Mucosa of stomach (tissue), 1 donor: ENCODE measurements at regions not wholly inside any gene's neighbourhood (a gene's known extent, or its start where the extent isn't known, plus 50 kb on each side); places are given as distances from the start of the nearest gene placed in this dataset.

Source experiments
- H3K27me3 ChIP-seq: one replicate; pipeline ENCODE4 v1.7.0; 2013; ENCODE audit warnings: mild to moderate bottlenecking, low read length; ENCODE audit not compliant: control insufficient read depth, insufficient read depth
- H3K36me3 ChIP-seq: one replicate; pipeline ENCODE4 v1.7.0; 2013; ENCODE audit warnings: low read length; ENCODE audit not compliant: control insufficient read depth, insufficient read depth
- H3K4me1 ChIP-seq: one replicate; pipeline ENCODE4 v1.7.0; 2013; ENCODE audit warnings: mild to moderate bottlenecking, low read length; ENCODE audit not compliant: control insufficient read depth, insufficient read depth
- H3K4me3 ChIP-seq: one replicate; pipeline ENCODE4 v1.7.0; 2013; ENCODE audit warnings: low read length
- H3K9ac ChIP-seq: one replicate; pipeline ENCODE4 v1.7.0; 2013; ENCODE audit warnings: mild to moderate bottlenecking, low read length, moderate library complexity
- H3K9me3 ChIP-seq: one replicate; pipeline ENCODE4 v1.7.0; 2013; ENCODE audit warnings: mild to moderate bottlenecking, low read length, moderate library complexity; ENCODE audit not compliant: control insufficient read depth
- donor health status: Pancreatic carcinoma.

DNA sequence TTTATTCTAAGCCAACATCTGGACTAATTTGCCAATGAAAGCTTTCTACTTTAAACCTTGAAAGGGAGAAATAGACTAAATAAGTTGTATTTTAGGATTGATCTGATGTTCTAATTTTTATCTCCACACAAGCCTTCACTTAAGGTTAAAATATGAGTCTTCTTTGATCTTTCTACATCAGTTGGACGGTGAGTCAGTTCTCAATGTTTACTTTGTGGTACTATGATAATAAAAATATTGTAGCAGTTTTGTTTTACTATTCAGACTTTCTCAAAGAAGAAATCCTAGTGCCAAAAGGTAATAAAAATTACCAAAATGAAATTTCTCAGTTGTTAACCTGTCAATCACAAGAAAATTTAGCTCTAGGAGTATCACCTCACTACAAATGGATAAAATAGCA, 203.5 kb upstream of the RGMB start:
- Histone ChIP-seq H3K4me1 (no peaks in the 10 kb centered on the region), H3K27me3 (no peaks in the 10 kb centered on the region), H3K4me3 (no peak overlapping the region), H3K9ac (no peak overlapping the region), H3K36me3 (no peaks in the 10 kb centered on the region), H3K9me3 (no peaks in the 10 kb centered on the region)

DNA sequence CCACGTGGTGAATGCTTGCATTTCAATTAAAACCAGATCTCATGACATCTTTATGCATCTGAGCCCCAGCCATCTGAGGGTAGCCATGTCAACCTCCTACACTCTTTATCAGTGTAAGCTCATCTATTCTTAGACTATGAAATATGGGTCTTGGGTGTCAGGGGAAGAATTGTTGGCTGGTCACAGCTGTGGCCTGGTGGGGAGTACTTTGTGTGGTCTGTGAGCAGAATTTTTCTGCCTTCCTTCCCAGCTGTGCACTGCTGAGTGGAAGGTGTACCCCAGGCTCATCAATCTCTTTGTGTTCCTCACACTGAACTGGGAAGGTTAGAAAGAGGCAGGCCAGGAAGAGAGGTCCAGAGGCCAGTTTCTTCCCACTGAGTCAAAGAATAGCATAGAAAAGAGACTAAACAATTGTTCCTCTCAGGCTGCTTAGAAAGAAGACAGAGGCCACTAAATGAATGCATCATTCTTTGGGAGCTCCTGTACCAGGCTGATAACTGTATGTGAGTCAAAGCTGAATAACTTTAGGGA, 202.7 kb upstream of the RGMB start:
- H3K9ac ChIP-seq: no peak overlapping the region
- no peak overlapping the region for H3K4me3 ChIP-seq
- H3K9me3 ChIP-seq: no peaks in the 10 kb centered on the region
- no peaks in the 10 kb centered on the region for H3K4me1 ChIP-seq
- no peaks in the 10 kb centered on the region for H3K36me3 ChIP-seq
- H3K27me3 ChIP-seq: no peaks in the 10 kb centered on the region

DNA sequence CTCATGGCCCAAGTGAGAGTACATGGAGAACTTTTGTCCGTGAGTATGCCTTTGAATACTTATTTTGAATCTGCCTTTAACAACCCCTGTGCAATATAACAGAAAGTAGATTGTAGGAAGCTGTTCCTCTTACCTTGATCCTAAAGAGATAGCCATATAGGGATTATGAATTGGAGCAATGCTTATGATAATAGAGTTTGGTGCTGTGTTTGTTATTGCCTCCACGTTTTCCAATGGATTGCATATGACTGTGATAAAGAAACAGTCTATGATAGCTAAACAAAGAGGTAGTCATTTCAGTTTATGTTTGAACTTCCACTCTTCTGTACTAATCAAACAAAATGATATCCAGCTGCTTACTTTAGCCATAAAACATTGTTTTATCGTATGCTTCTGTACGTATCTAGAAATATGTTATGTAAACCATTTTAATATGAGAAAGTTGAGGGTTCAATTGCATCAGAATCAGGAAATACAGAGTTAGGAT, 199.6 kb upstream of the RGMB start:
- H3K9ac ChIP-seq: no peak overlapping the region
- no peaks in the 10 kb centered on the region for H3K36me3 ChIP-seq
- no peaks in the 10 kb centered on the region for H3K27me3 ChIP-seq
- no peaks in the 10 kb centered on the region for H3K4me1 ChIP-seq
- no peaks in the 10 kb centered on the region for H3K9me3 ChIP-seq
- no peak overlapping the region for H3K4me3 ChIP-seq

DNA sequence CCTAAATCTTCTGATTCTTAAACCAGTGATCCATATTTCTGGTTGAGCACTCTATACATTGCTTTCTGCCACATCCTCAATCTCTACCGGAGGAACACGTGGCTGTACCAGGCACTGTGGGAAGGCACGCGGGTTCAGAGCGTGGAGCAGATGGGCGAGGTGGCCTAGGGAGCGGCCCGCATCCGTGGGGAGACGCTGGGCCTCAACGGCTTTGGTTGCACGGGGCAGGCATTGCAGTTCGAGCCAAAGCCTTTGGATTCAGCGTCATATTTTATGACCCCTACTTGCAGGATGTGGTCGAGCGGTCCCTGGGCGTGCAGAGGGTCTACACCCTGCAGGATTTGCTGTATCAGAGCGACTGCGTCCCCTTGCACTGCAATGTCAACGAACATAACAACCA, 197.2 kb upstream of the RGMB start:
- Histone ChIP-seq H3K9me3 (no peaks in the 10 kb centered on the region), H3K9ac (no peak overlapping the region), H3K27me3 (no peaks in the 10 kb centered on the region), H3K4me3 (no peak overlapping the region), H3K36me3 (no peaks in the 10 kb centered on the region), H3K4me1 (no peaks in the 10 kb centered on the region)

DNA sequence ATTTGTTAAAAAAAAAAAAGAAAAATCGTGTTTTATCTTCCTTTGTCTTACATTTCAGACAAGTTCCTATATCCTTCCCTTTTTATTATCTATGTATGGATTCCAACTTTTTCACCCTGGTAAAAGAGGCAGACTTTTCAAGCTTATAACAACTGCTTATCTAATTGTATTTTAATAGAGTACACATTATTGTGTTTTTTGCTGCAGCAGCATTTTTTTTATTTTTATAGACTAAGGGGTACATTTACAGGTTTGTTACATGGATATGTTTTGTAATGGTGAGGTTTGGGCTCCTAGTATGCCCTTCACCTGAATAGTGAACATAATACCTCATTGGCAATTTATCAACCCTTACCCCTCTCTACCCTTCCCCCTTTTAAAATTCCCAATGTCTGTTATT, 195.0 kb upstream of the RGMB start:
- H3K36me3 ChIP-seq: no peaks in the 10 kb centered on the region
- no peak overlapping the region for H3K9ac ChIP-seq
- H3K9me3 ChIP-seq: no peaks in the 10 kb centered on the region
- H3K27me3 ChIP-seq: no peaks in the 10 kb centered on the region
- H3K4me3 ChIP-seq: no peak overlapping the region
- H3K4me1 ChIP-seq: no peaks in the 10 kb centered on the region

DNA sequence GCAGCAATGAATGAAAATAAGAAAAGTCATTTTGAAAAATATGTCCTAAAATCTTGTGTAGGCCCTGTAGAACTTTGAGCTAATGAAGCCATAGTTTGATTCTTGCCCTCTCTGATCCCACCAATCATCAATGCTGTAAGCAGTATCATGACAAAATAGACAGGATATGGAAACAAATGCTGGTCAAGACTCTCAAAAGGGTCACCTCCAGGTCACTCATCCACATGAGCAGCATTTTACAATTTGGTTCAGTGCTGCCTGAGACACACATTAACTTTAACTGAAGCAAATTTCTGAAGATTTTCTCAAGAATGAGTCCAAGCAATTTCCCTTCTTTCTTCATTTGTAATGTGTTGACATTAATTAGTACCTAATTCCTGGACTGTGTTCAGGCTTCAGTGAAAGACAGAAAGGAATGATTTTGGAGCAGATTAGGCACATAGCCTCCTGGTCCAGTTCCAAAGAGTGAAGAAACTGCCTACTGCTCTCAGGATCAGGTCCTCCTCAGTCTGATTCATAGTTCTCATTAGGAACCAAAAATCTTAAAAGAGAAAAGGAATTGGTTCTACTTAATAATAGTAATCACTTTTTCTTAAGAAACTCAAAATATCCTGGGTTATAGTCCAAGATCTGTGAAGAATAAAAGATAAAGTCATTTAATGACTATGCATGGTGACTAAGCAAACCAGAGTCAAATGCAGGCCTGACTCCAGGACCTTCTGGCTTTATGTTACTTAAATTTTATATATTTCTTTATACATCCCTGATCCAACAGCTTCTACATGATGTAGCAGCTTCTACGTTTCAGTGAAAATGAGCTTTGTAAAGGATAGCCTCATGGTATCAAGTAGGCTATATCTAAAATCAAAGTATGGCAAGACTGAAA, 192.1 kb upstream of the RGMB start:
- H3K9me3 ChIP-seq: no peaks in the 10 kb centered on the region
- no peak overlapping the region for H3K4me3 ChIP-seq
- no peaks in the 10 kb centered on the region for H3K36me3 ChIP-seq
- H3K9ac ChIP-seq: no peak overlapping the region
- H3K27me3 ChIP-seq: no peaks in the 10 kb centered on the region
- no peaks in the 10 kb centered on the region for H3K4me1 ChIP-seq

DNA sequence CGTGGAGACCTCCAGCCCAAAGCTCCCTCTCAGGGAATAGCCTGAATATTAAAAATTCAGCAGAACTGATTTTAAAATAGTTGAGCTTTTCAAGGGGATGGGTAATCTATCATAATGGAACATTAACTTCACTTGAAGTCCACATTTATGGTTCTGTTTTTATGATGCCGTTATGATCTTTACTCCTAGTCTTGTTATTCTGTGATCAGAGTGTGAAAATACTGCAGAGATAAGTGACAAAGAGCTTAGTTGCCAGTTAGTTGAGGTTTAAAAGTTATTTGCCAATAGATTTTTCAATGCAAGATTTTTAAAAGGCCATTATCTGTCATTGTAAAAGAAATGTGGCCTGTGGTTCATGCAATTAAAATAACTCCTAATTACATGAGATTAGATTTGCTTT, 189.9 kb upstream of the RGMB start:
- H3K36me3 ChIP-seq: no peaks in the 10 kb centered on the region
- H3K9me3 ChIP-seq: no peaks in the 10 kb centered on the region
- H3K27me3 ChIP-seq: no peaks in the 10 kb centered on the region
- H3K9ac ChIP-seq: no peak overlapping the region
- no peaks in the 10 kb centered on the region for H3K4me1 ChIP-seq
- H3K4me3 ChIP-seq: no peak overlapping the region

DNA sequence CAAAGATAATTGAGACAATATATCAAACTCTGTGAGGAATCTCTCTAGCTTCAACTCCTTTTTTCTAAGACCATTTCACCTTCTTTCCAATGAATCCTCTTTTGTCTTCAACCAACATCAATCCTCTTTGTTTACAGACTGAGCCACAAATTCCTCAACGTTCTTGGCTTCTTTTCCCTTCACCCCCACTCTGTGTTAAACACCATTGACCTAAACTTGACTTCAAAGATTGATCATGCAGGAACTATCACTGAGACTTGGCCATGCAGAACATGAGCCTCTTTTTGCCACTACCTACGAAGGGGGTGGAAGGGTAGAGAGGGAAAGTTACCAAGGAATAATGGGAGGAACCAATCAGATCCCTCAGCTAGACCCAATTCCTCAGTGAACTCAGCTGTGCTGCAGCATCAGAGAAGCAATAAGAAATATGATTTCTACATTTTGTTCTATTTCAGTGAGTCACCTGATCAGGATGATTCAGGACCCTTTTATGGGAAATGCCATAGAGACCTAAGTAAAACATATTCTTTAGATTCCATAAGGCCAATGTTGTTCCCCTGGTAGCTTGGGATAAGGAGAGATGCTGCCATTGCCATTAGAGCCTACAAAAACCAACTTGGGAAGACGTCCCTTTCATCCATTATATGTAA, 187.7 kb upstream of the RGMB start:
- Histone ChIP-seq H3K9ac (no peak overlapping the region), H3K9me3 (no peaks in the 10 kb centered on the region), H3K36me3 (no peaks in the 10 kb centered on the region), H3K27me3 (no peaks in the 10 kb centered on the region), H3K4me1 (no peaks in the 10 kb centered on the region), H3K4me3 (no peak overlapping the region)

DNA sequence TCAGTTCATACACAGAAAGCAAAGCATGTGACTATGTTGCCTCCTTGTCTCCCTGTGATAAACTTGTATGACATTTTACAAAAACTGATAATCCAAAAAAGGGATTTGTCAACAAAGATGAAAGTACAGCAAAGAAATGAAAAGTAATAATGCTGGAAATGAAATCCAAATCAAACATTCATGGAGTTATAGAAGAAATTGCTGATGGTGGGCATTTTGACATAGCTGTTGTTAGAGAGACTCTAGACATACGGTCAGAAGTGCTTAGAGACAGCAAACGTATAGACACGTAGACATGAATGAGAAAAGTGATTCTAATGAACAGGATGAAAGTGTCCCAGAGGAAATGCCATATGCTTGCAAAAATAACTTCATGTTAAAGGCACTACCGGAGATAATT, 186.9 kb upstream of the RGMB start:
- Histone ChIP-seq H3K36me3 (no peaks in the 10 kb centered on the region), H3K4me1 (no peaks in the 10 kb centered on the region), H3K9ac (no peak overlapping the region), H3K27me3 (no peaks in the 10 kb centered on the region), H3K4me3 (no peak overlapping the region), H3K9me3 (no peaks in the 10 kb centered on the region)

DNA sequence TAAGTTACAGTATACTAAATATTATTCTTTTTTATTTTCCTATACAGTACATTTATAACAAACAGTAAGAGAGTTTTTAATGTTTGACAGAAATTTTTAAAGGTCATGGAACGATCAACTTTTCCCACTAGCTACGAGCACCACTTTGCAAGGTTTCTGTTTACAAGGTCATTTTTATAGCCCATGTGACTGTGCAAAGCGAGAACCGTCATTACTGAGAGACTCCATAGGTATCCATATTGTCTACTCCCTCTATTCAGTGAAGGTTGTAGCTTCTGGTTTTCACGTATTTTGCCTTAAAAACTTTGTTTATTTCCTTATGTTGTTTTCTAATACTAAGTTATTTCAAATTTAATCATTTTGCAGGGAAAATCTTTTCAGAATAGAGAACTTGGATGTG, 186.3 kb upstream of the RGMB start:
- no peak overlapping the region for H3K4me3 ChIP-seq
- H3K36me3 ChIP-seq: no peaks in the 10 kb centered on the region
- H3K4me1 ChIP-seq: no peaks in the 10 kb centered on the region
- no peak overlapping the region for H3K9ac ChIP-seq
- no peaks in the 10 kb centered on the region for H3K9me3 ChIP-seq
- no peaks in the 10 kb centered on the region for H3K27me3 ChIP-seq

DNA sequence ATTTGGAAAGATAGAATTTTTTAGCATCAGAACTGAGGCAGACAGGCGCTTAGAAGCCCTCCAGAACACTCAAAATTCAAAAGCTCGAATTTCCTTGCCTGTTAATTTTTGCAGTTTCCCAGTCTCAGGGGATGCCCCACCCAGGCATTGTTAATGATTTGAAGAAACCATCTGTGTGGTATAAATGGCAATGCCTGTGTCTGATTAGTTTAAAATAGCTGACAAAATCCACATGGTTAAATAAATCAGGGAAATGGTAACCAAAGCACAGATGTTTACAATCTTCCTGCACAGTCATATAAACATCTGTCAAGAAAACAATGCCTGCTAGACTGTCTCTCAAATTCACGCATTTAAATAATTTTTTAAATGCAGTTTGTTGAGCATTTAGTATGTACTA, 185.2 kb upstream of the RGMB start:
- Histone ChIP-seq H3K9me3 (no peaks in the 10 kb centered on the region), H3K4me1 (no peaks in the 10 kb centered on the region), H3K27me3 (no peaks in the 10 kb centered on the region), H3K9ac (no peak overlapping the region), H3K36me3 (no peaks in the 10 kb centered on the region), H3K4me3 (no peak overlapping the region)

DNA sequence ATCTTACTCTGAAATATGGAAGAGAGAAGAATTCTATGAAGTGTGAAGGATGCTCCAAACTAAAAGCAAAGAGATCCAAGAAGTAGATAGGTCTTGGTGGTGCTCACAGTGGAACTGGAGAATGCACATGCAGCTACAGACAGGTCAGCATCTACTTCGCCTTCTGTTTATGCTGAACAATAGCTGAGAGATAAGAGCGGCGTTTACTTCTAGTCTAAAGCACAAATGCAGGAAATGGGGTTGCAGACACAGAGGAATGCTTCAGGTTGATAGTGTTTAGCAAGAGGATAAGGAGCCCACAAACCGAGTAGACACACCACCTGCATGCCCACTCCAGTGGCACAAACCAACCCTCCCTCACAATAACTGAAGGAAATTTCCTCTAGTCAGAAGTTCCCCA, 180.0 kb upstream of the RGMB start:
- Histone ChIP-seq H3K9me3 (no peaks in the 10 kb centered on the region), H3K9ac (no peak overlapping the region), H3K27me3 (no peaks in the 10 kb centered on the region), H3K36me3 (no peaks in the 10 kb centered on the region), H3K4me1 (no peaks in the 10 kb centered on the region), H3K4me3 (no peak overlapping the region)
